A673 (cell line): ENCODE measurements at regions not wholly inside any gene's neighbourhood (a gene's known extent, or its start where the extent isn't known, plus 50 kb on each side); places are given as distances from the start of the nearest gene placed in this dataset.

ENCODE experiments used
- BruUV-seq: library from RNA; stranded (reverse); fragments of 400-500 nt; replicated peaks from 2 replicates; lab custom pipeline; 2021; lab: Mats Ljungman, UMichigan
- CTCF ChIA-PET: fragments of 300-600 bp; sonication (Branson Sonifier 250); formaldehyde crosslinking; loops from one replicate; lab custom pipeline; 2022; ENCODE audit warnings: antibody characterized with exemption; lab: Charles Lee
- POLR2A ChIA-PET: fragments of 300-600 bp; sonication (Branson Sonifier 250); formaldehyde crosslinking; loops from one replicate; lab custom pipeline; 2022; ENCODE audit warnings: antibody characterized with exemption; ENCODE audit not compliant: low non-redundant PET; lab: Charles Lee
- DNase-seq: peaks from one replicate; pipeline ENCODE4 v3.0.0-alpha.2; 2015; ENCODE audit warnings: low spot score
- H3K27ac ChIP-seq: fragments of 200-600 bp; sonication (generic); 2 replicates; pipeline ENCODE4 v1.5.1; 2016; ENCODE audit warnings: mixed run types, low read depth, mild to moderate bottlenecking, mixed read lengths, antibody characterized with exemption, low read length; ENCODE audit not compliant: poor library complexity, severe bottlenecking
- H3K27me3 ChIP-seq: fragments of 200-600 bp; sonication (generic); replicated peaks from 2 replicates; pipeline ENCODE4 v1.6.1; 2017; ENCODE audit warnings: mixed run types, low read depth, mild to moderate bottlenecking, mixed read lengths, antibody characterized with exemption, low read length; ENCODE audit not compliant: insufficient read depth, poor library complexity
- H3K36me3 ChIP-seq: fragments of 200-600 bp; sonication (generic); 2 replicates; pipeline ENCODE4 v1.6.1; 2016; ENCODE audit warnings: mixed run types, mild to moderate bottlenecking, mixed read lengths, antibody characterized with exemption, low read length; ENCODE audit not compliant: insufficient read depth, poor library complexity, severe bottlenecking
- H3K4me1 ChIP-seq: fragments of 200-600 bp; sonication (generic); 2 replicates; pipeline ENCODE4 v1.6.1; 2017; ENCODE audit warnings: mixed run types, mild to moderate bottlenecking, mixed read lengths, antibody characterized with exemption, low read length; ENCODE audit not compliant: insufficient read depth, poor library complexity, severe bottlenecking
- H3K4me3 ChIP-seq: fragments of 200-600 bp; sonication (generic); 2 replicates; pipeline ENCODE4 v1.5.1; 2016; ENCODE audit warnings: low read depth, mixed run types, mild to moderate bottlenecking, mixed read lengths, low read length; ENCODE audit not compliant: poor library complexity, severe bottlenecking
- H3K9me3 ChIP-seq: fragments of 200-600 bp; sonication (generic); 2 replicates; pipeline ENCODE4 v1.6.1; 2016; ENCODE audit warnings: mixed run types, low read depth, mild to moderate bottlenecking, mixed read lengths, antibody characterized with exemption, low read length; ENCODE audit not compliant: poor library complexity, severe bottlenecking
- CTCF ChIP-seq: fragments of 300-800, 200-600 bp; sonication (generic); conservative IDR thresholded peaks from 2 replicates; pipeline ENCODE4 v1.5.1; 2017; ENCODE audit warnings: low read depth, mild to moderate bottlenecking, antibody characterized with exemption, low read length, moderate library complexity, mixed read lengths
- EZH2 ChIP-seq: fragments of 200-600 bp; sonication (generic); IDR thresholded peaks from 2 replicates; pipeline ENCODE4 v1.6.1; 2017; ENCODE audit warnings: borderline replicate concordance, low read depth, mild to moderate bottlenecking, mixed read lengths, antibody characterized with exemption, low read length; ENCODE audit not compliant: poor library complexity, severe bottlenecking
- intact Hi-C: fragments of 100-400 bp; cut with micrococcal nuclease; formaldehyde crosslinking; loops from one replicate; pipeline ENCODE4 v1.10.0; 2022; ENCODE audit not compliant: unreplicated experiment

DNA sequence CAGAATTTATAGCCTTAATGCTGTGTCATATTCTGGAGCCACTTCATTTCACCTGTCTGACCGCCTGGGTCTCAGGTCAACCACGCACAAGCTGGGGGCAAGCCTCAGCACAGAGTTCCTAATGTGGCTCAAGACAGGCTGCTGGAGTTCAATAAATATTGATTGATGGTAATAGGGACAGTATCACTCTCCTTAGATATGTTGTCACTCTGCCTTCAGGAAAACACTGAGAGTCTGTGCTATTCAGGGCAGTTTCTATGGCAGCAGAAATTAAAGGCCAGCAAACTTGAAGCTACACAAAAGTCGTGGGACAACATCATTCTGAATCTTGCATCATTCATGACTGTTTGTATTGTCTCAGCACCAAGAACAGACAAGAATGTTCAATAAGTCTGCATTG, 696.1 kb downstream of the METTL4 start:
- no peaks in the 10 kb centered on the region for H3K36me3 ChIP-seq
- no TSS peak for BruUV-seq
- ChIA-PET CTCF (no interaction called here), POLR2A (no interaction called here)
- H3K4me3 ChIP-seq, result no peak overlapping the region
- H3K9me3 ChIP-seq, result no peaks in the 10 kb centered on the region
- H3K27me3 ChIP-seq, result no peaks in the 10 kb centered on the region
- no peak for DNase-seq
- TF ChIP-seq EZH2, result no peak
- TF ChIP-seq CTCF, result no peak
- intact Hi-C loops, result no loop called here
- no peak overlapping the region for H3K27ac ChIP-seq
- H3K4me1 ChIP-seq, result no peaks in the 10 kb centered on the region

- BruUV-seq, result no TSS peak
- H3K27me3 ChIP-seq, result no peaks in the 10 kb centered on the region
- intact Hi-C loops, result no loop called here
- H3K9me3 ChIP-seq, result no peaks in the 10 kb centered on the region
- no peak overlapping the region for H3K4me3 ChIP-seq
- CTCF ChIA-PET, result no interaction called here
- POLR2A ChIA-PET, result no interaction called here
- DNase-seq, result no peak
- no peaks in the 10 kb centered on the region for H3K36me3 ChIP-seq
- no peak for TF ChIP-seq EZH2
- no peak for TF ChIP-seq CTCF
- H3K27ac ChIP-seq, result no peak overlapping the region
- no peaks in the 10 kb centered on the region for H3K4me1 ChIP-seq
These were observed 686.7 kb downstream of the METTL4 start for GRCh38 chr18:1884623-1885022.

DNA sequence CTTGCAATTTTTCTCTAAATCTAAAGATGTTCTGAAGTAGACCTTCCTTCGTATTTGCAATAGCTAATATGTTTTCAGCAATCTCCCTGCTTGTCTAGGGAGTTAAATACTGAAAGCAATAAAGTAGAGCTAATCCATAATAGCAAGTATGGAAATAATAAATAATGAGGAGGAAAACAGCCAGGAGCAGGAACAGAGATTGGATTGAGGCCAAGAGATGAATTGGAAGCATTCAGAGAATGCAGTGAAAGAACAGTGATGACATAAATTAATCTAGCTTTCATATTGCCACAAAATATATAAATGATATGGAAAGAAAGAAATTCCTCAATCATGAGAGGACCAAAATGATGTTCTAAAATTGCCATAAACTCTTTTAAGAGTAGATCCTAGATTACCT, 679.7 kb downstream of the METTL4 start:
- Histone ChIP-seq H3K4me1 (no peaks in the 10 kb centered on the region), H3K27me3 (peaks cover 10% of the 10 kb centered on the region), H3K27ac (no peak overlapping the region), H3K4me3 (no peak overlapping the region), H3K9me3 (no peaks in the 10 kb centered on the region), H3K36me3 (no peaks in the 10 kb centered on the region)
- TF ChIP-seq EZH2 (no peak), CTCF (no peak)
- no peak for DNase-seq
- ChIA-PET CTCF (no interaction called here), POLR2A (no interaction called here)
- BruUV-seq, result no TSS peak
- intact Hi-C loops, result no loop called here

- intact Hi-C loops, result no loop called here
- POLR2A ChIA-PET, result no interaction called here
- BruUV-seq, result no TSS peak
These were observed 679.1 kb downstream of the METTL4 start for GRCh38 chr18:1892191-1892590.

More at GRCh38 chr18:1892191-1892590, 679.1 kb downstream of the METTL4 start:
- DNase-seq, result no peak
- Histone ChIP-seq H3K9me3 (no peaks in the 10 kb centered on the region), H3K4me3 (no peak overlapping the region), H3K4me1 (no peaks in the 10 kb centered on the region), H3K27me3 (peaks cover 10% of the 10 kb centered on the region), H3K27ac (no peak overlapping the region), H3K36me3 (no peaks in the 10 kb centered on the region)
- TF ChIP-seq CTCF (no peak), EZH2 (no peak)
- CTCF ChIA-PET, result no interaction called here
